MM.1S (cell line): ENCODE measurements at regions not wholly inside any gene's neighbourhood (a gene's known extent, or its start where the extent isn't known, plus 50 kb on each side); places are given as distances from the start of the nearest gene placed in this dataset.

ENCODE experiments used
- EZH2 ChIP-seq: fragments of 300-600 bp; sonication (generic); optimal IDR thresholded peaks from 2 replicates; pipeline ENCODE3; 2017; ENCODE audit warnings: low read depth, mild to moderate bottlenecking, antibody characterized with exemption, low read length, mixed read lengths
- TF ChIP-seq, protein P1 (sequence below): fragments of 300-600 bp; sonication (generic); IDR thresholded peaks from 2 replicates; pipeline ENCODE4 v1.5.1; 2016; ENCODE audit warnings: antibody characterized with exemption, low read length, mixed read lengths

DNA sequence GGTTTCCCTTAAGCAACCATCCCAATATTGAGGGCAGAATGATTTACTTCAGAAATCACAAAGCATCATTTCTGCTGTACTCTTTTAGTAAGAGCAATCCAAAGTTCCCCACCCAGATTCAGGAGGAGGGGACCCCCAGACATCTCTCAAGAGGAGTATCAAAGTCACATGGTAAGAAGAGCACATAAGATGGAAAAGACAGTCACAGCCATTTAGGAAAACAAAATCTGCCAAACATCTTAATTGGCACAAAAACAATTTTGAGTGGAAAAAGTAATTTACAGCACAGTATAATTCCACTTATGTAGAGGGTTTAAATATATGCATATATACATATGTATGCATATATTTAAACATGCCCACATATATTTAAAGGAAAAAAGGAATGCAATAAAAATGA, 1329.0 kb upstream of the CELF2 start:
- TF ChIP-seq, protein P1, sequence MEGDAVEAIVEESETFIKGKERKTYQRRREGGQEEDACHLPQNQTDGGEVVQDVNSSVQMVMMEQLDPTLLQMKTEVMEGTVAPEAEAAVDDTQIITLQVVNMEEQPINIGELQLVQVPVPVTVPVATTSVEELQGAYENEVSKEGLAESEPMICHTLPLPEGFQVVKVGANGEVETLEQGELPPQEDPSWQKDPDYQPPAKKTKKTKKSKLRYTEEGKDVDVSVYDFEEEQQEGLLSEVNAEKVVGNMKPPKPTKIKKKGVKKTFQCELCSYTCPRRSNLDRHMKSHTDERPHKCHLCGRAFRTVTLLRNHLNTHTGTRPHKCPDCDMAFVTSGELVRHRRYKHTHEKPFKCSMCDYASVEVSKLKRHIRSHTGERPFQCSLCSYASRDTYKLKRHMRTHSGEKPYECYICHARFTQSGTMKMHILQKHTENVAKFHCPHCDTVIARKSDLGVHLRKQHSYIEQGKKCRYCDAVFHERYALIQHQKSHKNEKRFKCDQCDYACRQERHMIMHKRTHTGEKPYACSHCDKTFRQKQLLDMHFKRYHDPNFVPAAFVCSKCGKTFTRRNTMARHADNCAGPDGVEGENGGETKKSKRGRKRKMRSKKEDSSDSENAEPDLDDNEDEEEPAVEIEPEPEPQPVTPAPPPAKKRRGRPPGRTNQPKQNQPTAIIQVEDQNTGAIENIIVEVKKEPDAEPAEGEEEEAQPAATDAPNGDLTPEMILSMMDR: no peak
- TF ChIP-seq EZH2: no peak
